ENCODE measurements at regions not wholly inside any gene's neighbourhood (a gene's known extent, or its start where the extent isn't known, plus 50 kb on each side); places are given as distances from the start of the nearest gene placed in this dataset.

DNA sequence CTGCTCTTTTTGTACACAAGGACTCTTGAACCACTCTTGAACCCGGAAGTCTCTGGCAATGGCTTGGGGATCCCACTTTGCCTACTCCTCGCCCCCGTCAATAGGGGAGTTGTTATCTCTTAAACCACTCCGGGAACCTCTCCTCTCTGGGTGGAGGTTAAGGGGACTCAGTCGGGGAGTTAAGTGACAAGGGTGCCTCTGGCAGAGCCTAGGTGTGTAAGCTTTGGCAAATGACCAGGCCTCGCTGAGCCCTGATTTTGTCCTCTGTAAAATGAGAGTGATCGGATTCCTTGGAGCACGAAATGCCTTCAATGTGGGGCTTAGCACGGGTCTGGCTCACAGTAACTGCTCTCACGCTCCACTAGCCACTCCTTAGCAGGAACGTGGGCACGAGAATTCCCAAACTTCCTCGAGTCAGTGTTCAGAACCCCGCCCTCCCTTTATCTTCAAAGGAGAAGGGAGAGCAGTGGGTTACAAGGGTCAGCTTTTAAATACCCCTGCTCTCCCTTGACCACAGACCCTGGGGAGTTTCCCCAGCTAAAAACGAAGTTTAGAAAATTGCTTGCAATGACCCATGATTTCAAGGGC is 193.3 kb downstream of the KATNAL1 start:
- TF ChIP-seq, protein P1, sequence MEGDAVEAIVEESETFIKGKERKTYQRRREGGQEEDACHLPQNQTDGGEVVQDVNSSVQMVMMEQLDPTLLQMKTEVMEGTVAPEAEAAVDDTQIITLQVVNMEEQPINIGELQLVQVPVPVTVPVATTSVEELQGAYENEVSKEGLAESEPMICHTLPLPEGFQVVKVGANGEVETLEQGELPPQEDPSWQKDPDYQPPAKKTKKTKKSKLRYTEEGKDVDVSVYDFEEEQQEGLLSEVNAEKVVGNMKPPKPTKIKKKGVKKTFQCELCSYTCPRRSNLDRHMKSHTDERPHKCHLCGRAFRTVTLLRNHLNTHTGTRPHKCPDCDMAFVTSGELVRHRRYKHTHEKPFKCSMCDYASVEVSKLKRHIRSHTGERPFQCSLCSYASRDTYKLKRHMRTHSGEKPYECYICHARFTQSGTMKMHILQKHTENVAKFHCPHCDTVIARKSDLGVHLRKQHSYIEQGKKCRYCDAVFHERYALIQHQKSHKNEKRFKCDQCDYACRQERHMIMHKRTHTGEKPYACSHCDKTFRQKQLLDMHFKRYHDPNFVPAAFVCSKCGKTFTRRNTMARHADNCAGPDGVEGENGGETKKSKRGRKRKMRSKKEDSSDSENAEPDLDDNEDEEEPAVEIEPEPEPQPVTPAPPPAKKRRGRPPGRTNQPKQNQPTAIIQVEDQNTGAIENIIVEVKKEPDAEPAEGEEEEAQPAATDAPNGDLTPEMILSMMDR (IDR thresholded peaks at IDR 0.05; ENCODE audit: insufficient read depth, low read depth, low read length): no peak
- TF ChIP-seq EZH2 (IDR thresholded peaks at IDR 0.05; ENCODE audit: insufficient read depth, low read length): no peak

All from astrocyte (in vitro differentiated cells and primary cell).